ENCODE measurements at regions not wholly inside any gene's neighbourhood (a gene's known extent, or its start where the extent isn't known, plus 50 kb on each side); places are given as distances from the start of the nearest gene placed in this dataset.

DNA sequence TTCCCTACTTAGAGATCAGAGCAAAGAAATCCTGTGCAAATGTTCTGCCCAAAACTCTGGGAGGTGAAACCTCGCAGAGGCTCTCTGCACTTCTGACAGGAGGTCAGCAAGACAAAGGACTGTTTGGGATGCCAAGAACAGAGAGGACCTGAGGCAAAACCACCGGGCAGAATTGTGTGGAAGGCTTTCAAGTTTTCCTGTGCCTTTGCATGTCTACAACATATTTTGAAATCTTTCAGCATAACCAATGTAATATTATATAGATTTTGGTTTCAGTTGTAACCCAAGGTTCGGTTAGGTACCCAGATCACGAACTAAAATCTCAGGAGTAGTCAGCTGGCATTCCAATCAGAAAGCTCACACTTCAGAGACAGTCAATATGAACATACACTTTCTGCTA is 99.4 kb upstream of the PLEKHA5 start:
- Histone ChIP-seq H2AFZ (replicated peaks; ENCODE audit: low read length, poor library complexity) (no peak overlapping the region), H3K14ac (replicated peaks; ENCODE audit: low read depth, low read length) (no peak overlapping the region), H2AK5ac (ENCODE audit: low read depth, low read length) (no peak overlapping the region), H2BK120ac (ENCODE audit: low read depth, low read length) (peak overlapping the region; percentile 42; the same call in 1 of the 2 replicates), H2BK5ac (ENCODE audit: low read depth, low read length, poor library complexity, severe bottlenecking) (no peak overlapping the region), H4K20me1 (ENCODE audit: insufficient read depth, low read length) (no peaks in the 10 kb centered on the region), H2BK20ac (ENCODE audit: low read depth, low read length) (peak overlapping the region; percentile 67), H3K9me1 (ENCODE audit: insufficient read depth, low read length) (no peaks in the 10 kb centered on the region), H3K56ac (ENCODE audit: extremely low read depth, insufficient read depth, low read length) (no peak overlapping the region), H3K27ac (ENCODE audit: insufficient read depth, low read length) (no peak overlapping the region), H3K27me3 (ENCODE audit: control insufficient read depth, insufficient read depth, low read length) (no peaks in the 10 kb centered on the region), H2BK15ac (ENCODE audit: low read depth, low read length) (no peak overlapping the region), H3K4me3 (ENCODE audit: insufficient read depth, low read depth, low read length) (no peak overlapping the region), H3K18ac (ENCODE audit: low read depth, low read length) (no peak overlapping the region), H3K9me3 (ENCODE audit: control insufficient read depth, insufficient read depth, low read length) (peaks cover 5% of the 10 kb centered on the region), H3K4me1 (ENCODE audit: control insufficient read depth, insufficient read depth, low read length) (peaks cover 3% of the 10 kb centered on the region; the same call in 1 of the 2 replicates), H3K4me2 (ENCODE audit: low read depth, low read length) (no peak overlapping the region), H3K36me3 (ENCODE audit: control insufficient read depth, insufficient read depth, low read length) (no peaks in the 10 kb centered on the region), H3K79me1 (ENCODE audit: low read depth in 1 of 2, low read length in 2 of 2) (no peaks in the 10 kb centered on the region), H2AK9ac (replicated peaks; ENCODE audit: low read depth, low read length, poor library complexity) (no peak overlapping the region), H4K5ac (ENCODE audit: low read depth, low read length) (no peak overlapping the region), H3K4ac (ENCODE audit: low read depth, low read length) (no peak overlapping the region), H3K23ac (ENCODE audit: low read depth, low read length) (no peak overlapping the region), H4K8ac (ENCODE audit: low read depth in 2 of 2, low read length in 2 of 2) (no peak overlapping the region), H3K9ac (ENCODE audit: low read depth, low read length) (no peak overlapping the region), H4K91ac (ENCODE audit: insufficient read depth, low read depth, low read length) (peak overlapping the region; percentile 65; the same call in 1 of the 2 replicates)
- WGBS, 2 experiments (ENCODE audit: extremely low coverage in 2 of 2, insufficient read length in 1 of 2), result 100% methylated on average over 1 of the region's 4 CpGs; no CpG with 5 or more reads in 1 of the 2 experiments
- intact Hi-C loops (cut with micrococcal nuclease), result no loop called here
- in situ Hi-C loops (cut with MboI; ENCODE audit: low sequenced_read_pairs), result no loop called here
- BruUV-seq (replicated peaks), result no TSS peak
- ChIA-PET POLR2A (ENCODE audit: unreplicated experiment) (no interaction called here), CTCF (no interaction called here)
- dilution Hi-C loops (cut with HindIII; ENCODE audit: low sequenced_read_pairs, unreplicated experiment), result no loop called here
- TF ChIP-seq MAZ (IDR thresholded peaks at IDR 0.05; ENCODE audit: borderline replicate concordance, low read depth, low read length), result no peak
- TF ChIP-seq NFE2L2 (IDR thresholded peaks at IDR 0.05; ENCODE audit: low read depth, low read length), result no peak
- no peak for TF ChIP-seq CEBPB (IDR thresholded peaks at IDR 0.05; ENCODE audit: low read depth, low read length)
- TF ChIP-seq, protein P1, sequence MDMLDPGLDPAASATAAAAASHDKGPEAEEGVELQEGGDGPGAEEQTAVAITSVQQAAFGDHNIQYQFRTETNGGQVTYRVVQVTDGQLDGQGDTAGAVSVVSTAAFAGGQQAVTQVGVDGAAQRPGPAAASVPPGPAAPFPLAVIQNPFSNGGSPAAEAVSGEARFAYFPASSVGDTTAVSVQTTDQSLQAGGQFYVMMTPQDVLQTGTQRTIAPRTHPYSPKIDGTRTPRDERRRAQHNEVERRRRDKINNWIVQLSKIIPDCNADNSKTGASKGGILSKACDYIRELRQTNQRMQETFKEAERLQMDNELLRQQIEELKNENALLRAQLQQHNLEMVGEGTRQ (IDR thresholded peaks at IDR 0.05; ENCODE audit: low read depth, low read length), result no peak
- no peak for DNase-seq
- ATAC-seq (ENCODE audit: low read depth), result no peak

All from IMR-90 (cell line).